GM18907 (cell line): ENCODE measurements at regions not wholly inside any gene's neighbourhood (a gene's known extent, or its start where the extent isn't known, plus 50 kb on each side); places are given as distances from the start of the nearest gene placed in this dataset.

Experiments
- ATAC-seq: cut with Tn5 transposase; IDR thresholded peaks from one replicate; pipeline ENCODE4 v1.9.1; 2021; ENCODE audit warnings: mild to moderate bottlenecking, moderate library complexity; ENCODE audit not compliant: unreplicated experiment

DNA sequence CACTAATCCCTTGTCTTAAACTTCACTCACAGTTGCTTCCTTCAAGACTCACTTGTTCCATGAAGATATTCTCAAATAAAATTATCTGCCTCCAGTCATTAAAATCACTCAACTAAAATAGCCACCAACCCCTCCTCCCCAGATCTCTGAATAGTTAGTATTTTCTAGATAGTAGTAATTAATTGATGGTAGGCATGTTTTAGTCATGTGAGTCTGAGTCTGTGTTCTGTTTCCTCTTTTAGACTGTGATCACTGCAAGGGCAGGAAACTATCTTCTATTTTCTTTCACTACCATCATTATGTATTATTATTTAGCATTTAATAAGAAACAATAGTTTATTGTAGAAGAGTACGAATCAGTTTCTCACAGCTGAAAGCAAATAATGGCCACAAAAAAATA is 1080.5 kb downstream of the IGSF11 start:
- ATAC-seq, result no peak

DNA sequence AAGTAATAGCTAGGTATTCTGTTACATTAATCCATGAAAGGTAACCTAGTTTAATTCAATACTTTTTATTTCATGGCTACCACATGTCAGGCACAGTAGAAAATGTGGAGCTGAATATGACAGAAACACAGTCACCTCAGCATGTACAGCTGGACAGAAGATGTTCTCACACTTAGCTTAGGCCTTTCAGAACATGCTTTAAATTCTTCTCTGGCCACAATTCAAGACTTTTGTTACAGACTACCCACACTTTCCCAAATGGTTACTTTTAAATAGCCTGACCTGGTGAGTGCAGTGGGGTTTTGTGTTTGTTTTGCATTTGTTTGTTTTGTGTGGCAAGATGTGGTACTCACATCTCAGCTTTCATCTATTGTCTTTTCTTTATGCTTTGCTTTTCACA is 1079.5 kb downstream of the IGSF11 start:
- no peak for ATAC-seq

DNA sequence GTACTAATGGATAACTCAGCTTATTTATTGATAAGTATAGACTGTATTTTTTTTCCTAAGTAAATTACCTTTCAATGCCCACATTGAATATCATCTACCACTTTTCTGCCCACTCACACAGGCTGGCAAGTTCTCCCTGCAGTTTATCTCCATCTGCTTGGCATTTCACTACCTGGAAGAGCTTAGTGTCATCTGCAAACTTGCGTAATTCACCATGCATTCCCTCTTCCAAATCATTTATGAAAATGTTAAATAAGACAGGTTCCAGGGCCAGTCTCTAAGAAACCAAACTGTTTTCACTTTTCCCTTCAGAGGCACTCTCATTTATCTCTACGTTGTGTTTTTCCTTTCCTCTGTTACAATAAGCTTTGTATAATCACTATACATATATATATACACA is 1076.6 kb downstream of the IGSF11 start:
- no peak for ATAC-seq

DNA sequence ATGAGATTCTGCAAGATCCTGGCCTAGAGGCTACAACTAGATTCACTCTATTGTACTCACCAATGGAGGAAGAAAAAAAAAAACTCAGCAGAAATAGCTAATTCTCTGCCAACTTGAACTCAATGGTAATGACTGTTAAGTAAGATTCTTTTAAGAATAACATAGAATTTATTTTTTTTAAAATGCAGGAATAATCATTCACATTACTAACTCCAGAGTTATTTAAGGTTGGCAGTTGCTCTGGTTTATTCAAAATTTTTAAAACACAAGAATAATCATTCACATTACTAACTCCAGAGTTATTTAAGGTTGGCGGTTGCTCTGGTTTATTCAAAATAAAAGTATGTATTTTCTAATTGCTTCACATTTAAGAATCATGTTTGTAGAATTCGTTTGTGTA is 1071.9 kb downstream of the IGSF11 start:
- ATAC-seq, result no peak

DNA sequence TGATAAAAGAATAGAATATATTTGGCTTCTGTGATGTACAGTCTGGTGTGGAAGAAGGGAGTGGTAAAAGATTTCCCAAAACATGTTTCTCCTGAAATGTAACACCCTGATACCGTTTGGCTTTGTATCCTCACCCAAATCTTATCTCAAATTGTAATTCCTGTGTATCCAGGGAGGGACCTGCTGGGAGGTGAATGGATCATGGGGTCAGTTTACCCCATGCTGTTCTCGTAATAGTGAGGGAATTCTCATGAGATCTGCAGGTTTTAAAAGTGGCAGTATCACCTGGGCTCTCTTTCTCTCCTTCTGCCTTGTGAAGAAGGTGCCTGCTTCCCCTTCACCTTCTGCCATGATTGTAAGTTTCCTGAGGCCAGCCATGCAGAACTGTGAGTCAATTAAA is 1070.8 kb downstream of the IGSF11 start:
- no peak for ATAC-seq

DNA sequence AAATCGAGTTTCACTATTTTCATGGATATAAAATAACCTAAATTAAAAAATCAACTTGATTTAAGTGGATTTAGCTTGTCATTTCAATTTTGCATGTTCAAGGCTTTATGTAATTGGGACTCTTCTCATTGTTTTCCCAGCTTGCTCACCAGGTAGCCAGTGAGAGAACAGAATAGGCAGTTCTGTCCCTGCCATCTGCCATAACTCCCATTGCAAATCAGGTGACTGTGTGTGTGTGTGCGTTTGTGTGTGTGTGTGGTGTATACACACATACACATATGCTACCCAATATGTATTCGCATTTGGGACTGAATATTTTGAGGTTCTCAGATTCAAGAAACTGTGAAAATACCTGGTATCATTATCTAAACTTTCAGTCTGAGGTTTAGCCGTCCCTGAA is 1069.8 kb downstream of the IGSF11 start:
- ATAC-seq, result no peak

DNA sequence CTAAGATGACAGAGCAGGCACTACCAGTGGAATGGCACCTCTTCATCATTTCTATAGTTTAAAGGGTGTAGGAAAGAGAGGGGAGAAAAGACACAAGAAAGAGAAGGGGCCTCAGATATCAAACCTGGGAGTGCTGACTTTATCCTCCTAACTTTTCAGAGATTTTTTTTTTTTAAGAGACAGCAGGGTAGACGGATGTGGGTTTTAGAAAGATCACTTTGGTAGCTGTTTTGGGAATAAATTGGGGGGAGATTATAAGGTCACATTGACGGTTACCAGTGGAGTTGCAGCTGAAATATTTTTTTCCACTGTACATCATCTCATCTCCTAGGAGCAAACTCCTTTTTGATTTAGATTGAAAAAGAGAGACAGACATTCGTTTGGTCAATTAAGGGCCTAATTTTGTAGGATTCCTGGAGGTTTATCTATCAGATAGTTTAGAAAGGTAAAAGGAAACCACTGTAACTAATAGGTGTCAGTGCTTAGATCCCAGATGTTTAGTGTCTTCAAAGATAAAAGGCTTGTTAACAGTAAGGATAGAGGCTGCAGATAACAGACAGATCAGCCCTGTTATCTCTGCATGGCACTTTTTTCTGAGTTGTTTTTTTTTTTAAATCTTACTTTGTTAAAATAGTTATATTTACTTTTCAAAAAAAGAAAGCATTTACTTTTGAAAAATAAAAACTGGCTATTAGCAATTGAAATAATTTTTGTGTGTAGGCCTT is 1057.0 kb downstream of the IGSF11 start:
- ATAC-seq, result no peak

DNA sequence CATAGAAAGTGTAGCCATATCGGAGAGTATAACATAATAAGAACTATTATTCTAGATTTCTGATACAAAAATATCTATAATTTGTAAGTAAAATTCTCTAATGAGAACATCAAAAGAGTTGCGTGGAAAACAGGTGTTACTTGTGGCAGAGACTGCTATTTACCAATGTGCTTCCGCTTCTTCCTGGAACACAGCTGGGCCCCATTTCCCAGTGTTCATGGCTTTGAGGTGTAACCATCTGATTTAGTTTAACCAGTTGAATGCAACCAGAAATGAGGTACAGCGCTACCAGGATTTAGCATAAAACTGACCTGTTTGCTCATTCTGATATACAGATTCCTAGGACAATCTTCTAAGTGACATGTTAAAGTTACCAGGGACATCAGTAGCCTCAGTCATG is 1055.2 kb downstream of the IGSF11 start:
- ATAC-seq, result no peak

DNA sequence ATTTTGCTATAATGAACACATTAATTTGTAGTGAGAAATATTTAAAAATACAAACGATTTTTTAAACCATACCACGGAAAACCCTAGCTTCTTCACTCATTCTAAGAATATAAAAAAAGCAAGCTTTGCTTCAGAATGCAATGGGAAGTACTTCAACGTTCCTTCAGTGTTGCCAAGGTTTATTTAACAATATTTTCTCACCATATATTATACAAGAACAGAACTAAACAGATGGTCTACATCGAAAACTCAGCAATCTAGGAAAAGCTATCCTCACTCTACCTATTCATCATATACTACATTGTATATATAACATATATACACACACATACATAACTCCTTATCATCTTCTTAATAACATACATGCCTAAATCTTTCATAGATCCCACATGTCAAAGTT is 1047.4 kb downstream of the IGSF11 start:
- ATAC-seq, result no peak

DNA sequence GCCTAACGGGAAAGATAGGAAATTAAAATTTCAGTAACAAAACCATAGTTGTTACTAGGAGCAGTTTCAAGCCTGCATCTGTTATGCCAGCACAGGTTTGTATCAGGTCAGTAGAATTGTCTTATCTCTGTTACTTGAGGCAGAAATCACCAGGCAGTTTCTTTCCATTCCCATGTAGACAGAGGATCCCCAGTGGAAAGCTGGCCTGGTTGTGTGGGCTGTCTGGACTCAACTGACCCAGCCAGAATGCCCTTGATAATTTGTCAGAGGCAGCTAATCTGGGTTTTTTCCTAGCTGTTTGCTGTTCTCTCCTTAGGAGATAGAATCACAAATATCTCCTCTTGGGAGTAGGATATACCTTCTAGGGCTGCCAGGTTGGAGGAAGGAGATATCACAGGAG is 1044.7 kb downstream of the IGSF11 start:
- no peak for ATAC-seq

DNA sequence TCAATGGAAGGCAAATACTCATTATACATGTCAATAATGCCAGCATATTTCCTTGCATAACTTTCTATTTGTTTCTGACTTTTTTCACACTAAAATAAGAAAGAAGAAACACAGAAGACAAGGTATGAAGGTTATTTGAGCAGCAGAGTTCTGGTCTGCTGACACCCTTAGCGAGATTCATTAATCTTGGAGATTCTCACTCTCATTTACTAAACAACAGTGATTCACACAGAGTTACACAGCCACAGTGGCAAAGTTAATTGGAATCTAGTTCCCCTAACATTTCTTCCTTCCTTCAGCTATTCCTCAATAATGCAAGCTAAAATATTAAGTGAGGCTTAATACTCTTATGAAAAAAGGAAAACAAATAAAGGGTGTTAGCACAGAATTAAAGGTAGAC is 1044.0 kb downstream of the IGSF11 start:
- no peak for ATAC-seq

DNA sequence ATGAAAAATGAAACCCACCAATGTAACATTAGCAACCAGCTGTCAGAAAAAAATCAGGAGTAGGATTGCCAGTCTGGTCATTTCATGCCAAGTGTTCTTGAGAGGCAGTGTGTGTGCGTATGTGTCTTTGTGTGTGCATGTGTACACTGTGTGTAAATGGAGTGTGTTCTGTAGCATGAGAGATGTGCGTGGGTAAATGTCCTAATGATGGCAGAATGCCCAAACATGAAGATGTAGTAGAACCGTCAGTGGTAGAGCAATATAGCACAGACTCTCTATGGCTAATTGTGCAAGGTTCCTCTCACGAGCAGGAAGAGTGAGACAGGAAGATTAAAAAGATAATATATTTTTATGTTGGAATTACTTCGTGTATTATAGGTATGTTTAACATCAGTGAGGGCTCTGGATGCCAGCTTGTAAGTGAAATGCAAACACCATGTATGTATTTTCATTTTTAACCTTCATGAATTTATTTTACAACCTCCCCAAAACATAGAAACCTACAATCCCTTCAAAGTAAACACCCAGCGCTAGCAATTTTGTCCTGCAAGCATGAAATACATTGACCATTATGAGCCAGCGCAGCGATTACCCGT is 1038.7 kb downstream of the IGSF11 start:
- no peak for ATAC-seq

DNA sequence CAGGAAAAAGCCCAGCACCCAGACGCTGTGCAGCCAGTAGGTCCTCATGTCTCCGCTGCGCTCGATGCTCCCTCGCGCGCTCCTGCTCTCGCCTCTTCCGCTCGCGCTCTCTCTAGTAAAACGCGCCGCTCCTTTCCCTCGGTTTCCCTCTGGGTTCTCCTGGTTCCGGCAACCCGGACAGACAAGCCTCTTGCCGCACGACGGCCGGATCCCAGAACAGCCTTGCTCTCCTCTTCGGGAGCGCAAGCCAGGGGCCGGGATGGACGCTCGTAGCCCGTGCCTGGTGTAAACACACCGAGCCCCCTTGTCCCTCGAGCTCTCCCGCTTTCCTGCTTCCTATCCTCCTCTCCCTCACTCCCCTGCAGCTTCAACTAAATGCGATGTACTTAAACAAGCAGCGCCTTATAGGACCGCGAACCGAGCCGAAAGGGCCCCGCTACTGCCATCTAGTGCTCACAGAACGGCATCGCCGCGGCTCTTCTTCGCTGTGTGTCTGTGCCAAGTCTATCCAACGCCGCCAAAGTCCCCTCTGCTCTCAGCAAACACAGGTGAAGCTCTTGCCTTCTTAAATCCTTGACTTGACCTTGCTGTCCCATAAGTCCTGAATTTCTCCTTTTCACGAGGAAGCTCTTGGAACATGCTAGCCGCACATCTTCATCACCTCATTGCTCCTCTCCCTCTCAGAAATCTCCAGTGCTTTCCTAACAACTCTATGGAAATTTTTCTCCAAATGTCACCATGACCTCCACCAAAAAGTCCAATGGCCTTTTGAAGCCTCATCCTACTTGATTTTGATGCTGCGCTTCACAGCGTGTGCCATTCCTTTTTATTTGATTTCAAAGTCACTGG is 1037.2 kb downstream of the IGSF11 start:
- ATAC-seq, result peak; percentile 98

DNA sequence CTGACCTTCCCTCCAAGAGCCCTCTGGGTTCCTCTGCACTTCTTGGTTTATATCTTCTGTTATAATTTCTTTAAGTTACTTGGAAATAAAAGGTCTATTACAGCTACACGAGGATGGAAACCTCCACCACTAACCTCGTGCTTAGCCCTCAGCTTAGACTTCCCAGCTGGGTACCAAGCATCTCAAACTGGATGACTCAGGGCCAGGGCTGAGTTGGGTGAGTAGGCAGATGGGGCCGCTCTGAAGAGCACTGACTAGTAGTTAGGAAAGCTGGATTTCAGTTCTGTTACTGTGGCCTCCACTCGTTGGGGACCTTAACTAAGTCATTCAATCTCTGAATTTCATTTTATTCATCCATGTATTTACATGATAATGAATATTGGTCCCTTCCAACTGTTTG is 1036.6 kb downstream of the IGSF11 start:
- peak; percentile 5 for ATAC-seq

DNA sequence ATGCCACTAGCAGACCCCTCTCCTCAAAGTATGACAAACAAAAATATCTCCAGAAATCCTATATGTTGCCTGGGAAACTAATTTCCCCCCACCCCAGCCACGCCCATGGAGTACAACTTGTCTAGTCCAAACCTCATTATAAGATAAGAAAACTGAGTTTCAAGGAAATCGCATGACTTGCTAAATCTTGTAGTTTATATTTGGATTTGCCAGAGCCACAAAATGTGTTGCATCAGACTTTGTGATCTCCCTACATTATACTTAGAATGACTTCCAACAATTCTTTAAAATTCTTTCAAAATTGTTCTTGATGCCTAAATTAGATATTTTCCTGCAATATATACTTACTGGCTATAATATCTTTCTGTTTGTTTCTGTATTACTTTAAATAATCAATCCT is 1034.4 kb downstream of the IGSF11 start:
- no peak for ATAC-seq

DNA sequence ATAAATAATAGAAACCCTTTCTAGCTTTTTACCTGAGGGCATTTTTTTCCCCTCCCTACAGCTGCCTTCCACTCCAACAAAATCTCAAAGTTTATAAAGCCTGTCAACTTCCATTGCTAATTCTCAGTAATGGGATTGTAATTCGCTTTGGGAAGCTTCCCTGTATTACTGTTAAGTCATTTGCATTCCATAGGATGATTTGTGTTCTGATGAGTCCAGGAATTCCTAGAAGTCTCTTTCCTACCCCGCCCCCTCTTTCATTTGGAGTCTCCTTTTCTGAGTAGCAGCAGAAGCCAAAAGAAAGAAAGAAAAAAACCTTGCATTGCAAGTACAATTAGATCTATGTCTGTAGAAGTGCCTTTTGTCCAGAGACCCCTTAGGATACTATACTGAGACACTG is 1033.3 kb downstream of the IGSF11 start:
- no peak for ATAC-seq

DNA sequence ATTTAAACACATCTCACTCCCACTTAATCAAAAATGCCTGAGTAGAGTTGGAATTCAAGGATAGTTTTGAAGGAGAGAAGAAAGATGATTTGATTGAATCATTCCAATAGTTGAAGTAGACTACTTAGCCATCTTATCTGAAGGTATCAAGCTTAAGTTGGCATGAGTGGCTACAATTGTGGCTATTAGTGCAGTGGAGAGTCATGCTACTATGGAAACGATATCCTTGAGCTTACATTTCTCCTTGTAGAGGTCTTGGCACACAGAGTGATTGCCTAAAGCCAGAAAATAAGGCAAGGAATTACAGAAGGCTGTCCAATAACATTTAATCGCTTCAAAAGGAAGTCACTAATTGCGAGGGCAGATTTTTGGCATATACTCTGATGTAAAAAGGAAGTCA is 1022.7 kb downstream of the IGSF11 start:
- no peak for ATAC-seq

DNA sequence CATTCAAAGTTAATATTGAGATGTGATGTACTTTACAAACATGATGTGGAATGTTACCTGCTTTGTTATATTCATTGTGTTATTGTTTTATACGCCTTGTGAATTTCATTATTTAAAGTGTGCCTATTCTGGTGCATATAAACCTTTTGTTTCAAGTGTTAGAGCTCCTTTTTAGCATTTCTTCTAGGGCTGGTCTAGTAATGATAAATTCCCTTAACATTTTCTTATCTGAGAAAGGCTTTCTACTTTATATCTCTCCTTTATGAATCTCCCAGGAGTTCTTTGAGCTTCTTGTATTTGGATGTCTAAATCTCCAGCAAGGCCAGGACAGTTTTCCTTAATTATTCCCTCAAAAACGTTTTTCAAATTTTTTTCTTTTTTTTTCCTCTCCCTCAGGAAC is 1005.6 kb downstream of the IGSF11 start:
- no peak for ATAC-seq

DNA sequence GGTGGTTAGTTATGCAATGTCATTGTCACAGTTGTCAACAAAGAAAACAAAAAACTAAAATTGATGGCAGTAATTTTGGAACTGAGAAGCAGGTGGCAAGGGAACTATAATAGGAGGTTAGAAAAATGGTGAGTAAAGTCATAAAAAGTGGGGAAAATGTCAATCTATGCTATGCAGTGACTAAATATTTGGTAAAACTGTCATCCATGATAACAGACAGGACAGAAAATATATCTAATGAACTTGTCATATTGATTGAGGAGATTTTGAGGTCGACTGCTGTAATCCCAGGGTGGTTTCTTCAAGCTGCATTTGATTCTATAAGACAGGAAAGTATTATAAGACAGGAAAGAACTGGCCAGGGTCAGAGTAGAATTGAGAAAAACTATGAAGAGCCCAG is 998.4 kb downstream of the IGSF11 start:
- ATAC-seq, result no peak

DNA sequence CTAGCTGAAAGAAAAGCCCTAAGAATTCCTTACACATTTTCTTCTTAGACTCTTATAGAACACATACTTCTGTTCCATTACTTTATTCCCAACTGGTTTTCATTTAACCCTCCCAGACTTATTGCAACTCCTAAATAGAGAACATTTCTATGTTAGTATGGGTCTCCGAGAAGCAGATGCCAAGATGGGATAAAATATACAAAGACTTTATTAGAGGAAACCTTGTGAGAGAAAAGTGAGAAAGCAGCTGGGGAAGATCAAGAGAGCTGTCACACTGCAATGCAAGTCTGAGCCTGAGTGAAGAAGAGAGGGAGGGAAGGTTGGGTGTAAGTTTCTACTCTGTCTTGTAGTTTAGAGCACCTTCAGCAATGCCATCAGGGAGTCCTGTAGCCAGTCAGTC is 979.3 kb downstream of the IGSF11 start:
- ATAC-seq, result no peak

DNA sequence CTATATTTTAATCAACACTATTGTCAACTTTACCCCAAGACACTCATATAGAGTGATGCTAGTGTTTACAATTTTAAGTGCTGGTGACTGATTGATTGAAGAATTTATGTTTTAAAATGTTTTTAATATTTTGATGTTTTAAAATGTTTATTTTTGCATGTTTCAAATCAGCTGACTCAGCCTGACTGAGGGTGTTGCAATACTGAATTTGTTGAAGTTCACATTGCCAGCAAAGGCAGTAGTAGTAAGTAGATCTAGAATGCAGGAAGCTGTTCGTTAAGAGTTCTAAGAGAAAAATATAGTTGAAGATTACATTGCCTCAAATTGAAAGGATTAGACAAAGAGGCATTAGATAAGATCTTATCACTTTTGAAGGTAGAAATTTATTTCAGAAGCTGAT is 977.6 kb downstream of the IGSF11 start:
- ATAC-seq, result no peak

DNA sequence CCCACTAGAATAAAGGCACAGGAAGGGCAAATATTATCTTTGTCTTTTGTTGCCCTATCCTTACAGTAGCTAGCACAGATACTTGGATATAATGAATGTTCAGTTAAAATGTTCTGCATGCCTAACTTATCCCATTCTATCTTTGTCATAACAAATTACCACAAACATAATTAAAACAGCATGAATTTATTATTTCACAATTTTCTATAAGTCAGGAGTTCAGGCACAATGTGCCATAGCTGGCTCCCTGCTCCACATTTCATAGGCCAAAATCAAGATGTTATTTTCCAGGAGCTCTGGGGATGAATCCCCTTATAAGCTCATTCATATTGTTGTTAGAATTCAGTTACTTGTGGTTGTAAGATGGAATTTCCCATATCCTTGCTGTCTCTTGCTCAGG is 975.5 kb downstream of the IGSF11 start:
- ATAC-seq, result no peak
